Fibroblast of skin of left quadriceps (primary cell): ENCODE measurements at regions not wholly inside any gene's neighbourhood (a gene's known extent, or its start where the extent isn't known, plus 50 kb on each side); places are given as distances from the start of the nearest gene placed in this dataset.

ENCODE experiments used
- DNase-seq, 2 experiments: peaks; one replicate each; pipeline ENCODE4 v3.0.0-alpha.2; 2013; ENCODE audit warnings: low read depth in 2 of 2

DNA sequence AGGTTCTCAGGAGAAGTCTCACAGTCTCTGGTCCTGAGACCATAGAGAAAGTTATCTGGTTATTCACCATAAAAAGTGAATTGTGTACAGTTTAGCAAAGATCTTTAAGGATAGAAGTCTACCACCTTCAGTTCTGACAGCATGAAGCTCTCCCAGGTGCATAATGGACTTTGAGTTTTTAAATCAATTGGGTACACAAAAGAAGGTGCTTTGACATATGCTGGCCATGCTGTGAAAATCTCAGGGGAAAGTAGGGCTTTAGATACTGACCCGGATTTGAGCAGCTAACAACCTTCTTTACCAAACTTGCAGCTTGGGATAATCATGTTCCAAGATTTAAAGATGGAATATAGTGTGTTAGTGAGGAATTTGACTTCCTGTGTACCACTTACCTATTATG lies 264.2 kb downstream of the ZSWIM6 start:
- no peak for DNase-seq

DNA sequence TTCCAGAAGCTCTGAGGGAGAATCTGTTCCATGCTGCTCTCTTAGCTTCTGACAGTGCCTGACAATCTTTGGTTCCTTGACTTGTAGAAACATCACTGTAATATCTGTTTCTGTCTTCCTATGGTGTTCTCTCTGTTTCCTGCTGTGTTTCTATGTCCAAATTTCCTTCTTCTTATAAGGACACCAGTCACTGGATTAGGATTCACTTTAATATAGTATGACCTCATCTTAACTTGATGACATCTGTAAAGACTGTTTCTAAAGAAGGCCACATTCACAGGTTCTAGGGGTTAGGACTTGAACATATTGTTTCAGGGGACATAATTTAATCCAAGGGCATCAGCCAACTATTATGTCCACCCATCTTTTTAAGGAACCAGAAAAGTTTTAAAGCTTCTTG lies 265.6 kb downstream of the ZSWIM6 start:
- DNase-seq: no peak

DNA sequence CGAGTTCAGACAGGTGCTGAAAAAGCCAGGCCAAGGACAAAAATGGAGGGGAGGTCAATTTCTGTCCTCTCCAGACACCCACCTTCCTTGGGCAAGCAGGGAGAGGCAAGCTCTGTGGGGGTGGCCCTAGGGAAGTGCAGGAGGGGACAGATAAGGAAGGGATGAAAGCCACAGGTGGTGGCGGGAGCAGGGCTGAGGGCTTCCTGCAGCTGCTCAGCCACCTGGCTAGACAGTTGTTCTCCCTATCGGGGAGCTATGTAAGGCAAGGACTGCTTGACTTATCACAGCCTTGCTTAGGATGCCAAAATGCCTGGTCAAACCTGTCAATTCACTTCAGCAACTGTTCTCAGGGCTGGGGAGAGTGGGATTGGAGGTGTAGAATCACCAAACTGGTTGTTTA lies 266.1 kb downstream of the ZSWIM6 start:
- no peak for DNase-seq

DNA sequence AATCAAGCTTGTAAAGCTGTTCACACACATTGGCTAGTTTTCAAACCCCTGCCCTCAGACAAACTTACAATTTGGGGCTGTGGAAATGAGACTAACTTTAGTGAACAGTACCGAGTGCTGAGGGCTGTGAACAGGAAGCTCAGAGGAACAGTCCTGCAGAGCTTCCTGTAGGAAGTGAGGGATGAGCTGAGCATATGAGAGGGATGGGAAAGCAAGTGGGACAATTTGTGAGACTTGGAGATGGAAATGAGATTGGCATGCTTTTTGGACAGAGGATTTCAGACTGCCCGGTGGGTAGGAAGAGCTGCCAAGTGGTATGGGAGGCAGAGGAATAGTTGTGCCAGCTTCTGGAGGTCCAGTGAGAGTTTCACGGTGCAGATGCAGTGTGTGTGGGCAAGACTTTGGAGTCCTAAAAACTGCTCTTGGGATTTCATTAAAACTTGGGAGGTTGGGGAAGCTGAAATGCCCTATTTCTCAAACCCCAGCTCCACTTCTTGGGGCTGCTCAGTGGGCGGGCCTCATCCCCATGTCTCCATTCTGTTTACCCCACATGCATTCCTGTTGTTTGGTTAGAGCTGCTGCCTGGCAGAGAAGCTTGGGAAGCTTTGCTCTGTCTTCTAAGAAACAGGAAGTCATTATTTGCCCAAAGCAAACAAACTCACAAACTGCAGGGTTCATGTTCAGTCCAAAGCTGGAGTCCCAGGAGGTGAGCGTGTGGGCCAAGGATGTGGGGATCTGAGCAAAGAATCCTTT lies 267.5 kb downstream of the ZSWIM6 start:
- DNase-seq: peak in 1 of 2 experiments; percentile 7

DNA sequence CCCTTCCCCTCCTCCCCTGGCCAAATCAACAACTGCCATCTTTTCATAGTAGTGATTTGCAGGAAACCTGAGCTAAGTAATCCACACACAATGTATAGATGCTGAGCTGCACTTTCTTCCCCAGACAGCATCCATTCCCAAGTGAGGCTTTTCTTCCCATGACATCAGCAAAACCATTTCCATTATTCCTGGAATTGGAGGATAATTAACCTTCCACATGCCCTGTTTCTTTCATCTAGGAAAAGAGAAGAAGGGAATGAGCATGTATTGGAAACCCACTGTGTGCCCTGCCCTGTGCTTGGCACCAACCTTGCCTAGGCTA lies 268.0 kb downstream of the ZSWIM6 start:
- no peak for DNase-seq

DNA sequence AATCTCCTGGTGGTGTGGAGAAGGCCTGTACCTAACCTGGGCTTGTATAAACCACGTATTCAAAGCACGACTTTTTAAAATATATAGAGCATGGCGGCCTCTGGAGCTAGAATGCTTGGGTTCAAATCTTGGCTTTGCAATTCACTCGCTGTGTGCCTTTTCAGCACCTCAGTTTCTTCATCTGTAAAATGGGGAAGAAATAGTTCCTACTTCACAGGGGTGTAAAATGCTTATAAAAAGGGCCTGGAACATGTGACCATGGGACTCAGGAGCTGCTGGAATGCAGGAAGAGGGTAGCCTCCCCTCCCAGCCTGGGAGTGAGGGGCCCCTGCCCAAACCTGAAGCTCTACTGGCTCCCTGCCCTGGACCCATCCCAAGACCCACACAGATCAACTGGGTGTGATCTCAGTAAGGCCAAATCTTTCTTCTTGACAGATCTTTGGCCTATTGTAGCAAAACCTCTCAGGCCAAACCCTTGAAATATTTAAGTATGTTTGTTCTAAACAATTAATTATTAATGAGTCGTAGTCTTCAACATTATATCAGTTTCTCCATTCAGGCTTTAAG lies 269.0 kb downstream of the ZSWIM6 start:
- DNase-seq: no peak

DNA sequence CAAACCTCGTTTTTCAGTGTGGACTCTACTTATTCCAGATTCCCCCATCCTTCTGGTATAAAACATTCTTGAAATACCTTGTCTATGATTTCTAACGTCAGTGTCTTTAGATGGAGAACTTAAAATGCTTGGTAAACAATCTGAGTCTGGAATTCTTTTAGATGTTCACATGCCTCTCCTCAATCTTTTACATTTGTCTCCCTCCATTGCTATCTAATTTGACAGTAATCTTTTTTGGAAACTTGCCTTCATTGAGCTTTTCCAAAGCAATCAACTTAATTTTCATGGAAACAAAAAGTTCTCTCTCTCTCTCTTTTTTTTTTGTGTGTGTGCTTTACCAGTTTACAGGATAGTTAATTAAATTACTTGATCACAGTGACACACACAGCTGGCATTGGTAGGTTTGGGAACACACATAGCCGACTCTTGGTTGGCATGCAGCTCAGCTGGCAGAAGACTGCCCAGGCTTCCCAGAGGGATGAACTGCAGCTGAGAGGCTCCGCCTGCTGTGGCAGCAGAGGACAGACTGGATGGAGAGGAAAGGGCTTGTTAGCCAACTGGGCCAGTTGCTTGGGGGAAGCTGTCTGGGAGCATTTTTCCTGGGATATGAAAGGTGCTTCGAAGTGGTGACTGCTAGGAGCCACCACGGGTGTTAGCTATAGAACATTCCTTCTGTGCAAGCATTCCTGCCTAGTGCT lies 271.3 kb downstream of the ZSWIM6 start:
- DNase-seq: peak in 1 of 2 experiments; percentile 13

DNA sequence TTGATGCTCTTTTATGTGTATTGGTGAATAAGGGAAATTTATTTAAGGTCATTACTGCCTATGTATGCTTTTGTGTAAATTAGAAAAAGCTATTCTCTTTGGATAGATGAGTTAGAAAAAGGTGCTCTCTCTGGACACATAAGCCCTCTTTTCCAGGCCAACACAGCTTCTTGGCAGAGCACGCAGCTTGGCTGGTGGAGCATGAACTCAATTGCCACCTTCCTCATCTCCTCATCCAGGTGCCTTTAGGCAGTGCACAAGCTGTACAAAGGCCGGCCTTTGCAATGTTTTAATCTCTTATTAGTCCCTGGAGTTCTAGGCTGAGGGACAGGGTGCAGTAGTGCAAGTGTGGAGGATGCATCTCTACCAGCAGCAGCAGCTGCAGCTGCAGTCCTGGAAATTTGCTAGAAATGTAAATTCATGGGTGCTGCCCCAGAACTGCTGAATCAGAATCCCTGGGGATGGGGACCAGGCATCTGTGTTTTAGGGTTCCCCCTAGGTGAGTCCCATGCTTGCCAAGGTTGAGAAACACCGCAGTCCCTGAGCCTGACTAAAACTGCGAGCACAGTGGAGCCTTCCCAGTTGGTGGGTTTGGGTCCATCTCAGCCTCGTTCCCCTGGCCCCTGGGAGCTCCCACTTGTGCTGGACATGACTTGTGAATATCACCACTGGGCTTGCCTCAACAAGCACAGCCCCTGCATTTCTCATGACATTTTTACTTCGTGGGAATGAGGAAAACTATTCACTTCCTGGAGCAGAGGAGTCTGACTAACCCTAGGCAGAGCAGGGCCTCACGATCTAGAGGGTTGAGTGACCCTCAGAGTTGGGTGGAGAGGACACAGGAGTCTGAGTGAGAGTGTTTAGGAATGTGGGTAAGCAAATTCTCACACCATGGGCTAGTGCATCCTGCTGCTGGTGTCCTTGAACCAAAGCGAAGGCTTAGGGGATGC lies 272.3 kb downstream of the ZSWIM6 start:
- no peak for DNase-seq

DNA sequence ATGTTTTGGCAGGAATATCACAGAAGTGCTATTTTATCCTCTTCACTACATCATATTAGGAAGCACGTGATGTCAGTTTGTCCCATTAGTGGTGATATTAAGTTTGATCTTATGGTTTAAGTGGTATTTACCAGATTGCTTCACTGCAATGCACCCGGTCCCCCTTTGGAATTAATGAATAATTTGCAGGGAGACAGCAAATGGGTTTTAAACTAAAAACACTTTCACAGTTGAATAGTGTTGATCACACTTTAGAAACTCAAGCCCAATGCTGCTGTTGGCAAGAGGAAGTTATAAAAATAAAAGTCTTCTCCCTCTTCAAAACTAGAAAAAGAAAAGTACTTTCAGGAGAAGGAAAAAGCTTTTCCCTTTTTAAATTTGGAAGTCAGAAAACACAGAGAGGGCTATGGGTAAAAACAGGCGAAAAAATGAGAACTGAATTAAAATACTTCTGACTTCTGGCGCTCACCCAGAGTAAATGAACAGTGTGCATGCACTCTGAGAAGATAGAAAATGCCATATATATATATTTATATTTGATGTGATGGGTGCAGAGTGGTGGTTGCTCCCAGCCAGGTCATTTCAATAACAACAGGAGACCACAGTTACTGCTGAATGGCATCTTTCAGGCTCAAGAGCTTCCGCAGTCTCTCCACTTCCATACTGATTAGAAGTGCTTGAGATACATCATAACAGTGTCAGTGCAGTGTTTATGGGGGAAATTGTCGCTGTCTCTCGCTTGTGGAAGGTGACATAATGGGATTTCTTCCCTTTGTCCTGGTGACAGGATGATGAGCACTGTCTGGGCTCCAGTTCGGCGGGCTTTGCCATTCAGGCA lies 278.0 kb downstream of the ZSWIM6 start:
- DNase-seq: no peak

DNA sequence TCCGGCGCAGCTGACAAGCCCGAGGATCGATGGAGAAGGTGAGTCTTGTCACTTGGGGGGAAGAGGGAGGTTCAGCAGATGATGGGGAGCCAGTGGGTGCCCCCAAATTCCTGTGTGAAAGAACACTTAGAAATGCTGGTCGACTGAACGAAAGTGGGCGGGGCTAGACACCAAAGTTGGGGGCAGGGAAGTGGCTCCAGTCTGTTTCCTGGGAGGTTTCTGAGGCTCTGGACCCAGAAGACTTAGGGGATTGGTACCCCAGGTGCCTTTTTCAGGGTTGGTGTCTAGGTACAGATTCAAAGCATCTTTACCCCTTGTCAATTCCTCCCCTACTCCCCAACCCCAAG lies 278.6 kb downstream of the ZSWIM6 start:
- no peak for DNase-seq

DNA sequence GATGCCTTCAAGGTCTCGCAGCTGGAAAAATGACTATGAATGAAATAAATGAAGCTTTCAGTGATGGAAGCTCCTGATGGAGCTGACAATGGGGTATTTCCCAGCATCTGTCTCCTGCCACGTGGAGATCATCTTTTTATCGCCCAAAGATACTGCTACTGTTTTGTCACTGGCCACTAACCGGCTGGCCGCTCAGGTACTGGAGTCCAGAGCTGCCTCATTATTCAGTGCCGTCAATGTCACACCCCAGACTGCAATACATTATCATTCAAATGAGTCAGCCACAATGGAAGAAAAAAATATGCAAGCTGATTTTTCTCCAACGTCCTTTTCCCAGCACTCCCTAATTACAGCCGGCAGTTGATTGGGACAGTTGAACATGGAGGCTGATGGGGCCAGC lies 280.4 kb downstream of the ZSWIM6 start:
- no peak for DNase-seq

DNA sequence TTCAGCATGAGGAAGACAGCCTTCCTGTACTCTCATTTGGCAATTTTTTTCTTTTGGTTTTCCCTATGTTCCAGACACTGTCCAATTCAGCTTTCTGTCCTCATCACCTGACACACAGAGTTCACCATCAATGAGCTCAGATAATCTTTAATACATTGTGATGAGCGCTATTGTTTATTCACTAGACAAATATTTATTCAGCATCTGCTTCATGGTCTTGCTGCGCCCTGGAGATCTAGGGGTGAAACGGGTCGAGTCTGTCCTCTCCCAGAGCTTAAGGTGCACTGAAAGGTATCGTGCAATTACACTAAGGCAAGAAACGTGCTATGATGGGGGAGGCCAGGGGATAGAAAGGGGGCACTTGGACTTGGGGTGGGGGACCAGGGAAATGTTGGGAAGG lies 281.6 kb downstream of the ZSWIM6 start:
- DNase-seq: no peak

DNA sequence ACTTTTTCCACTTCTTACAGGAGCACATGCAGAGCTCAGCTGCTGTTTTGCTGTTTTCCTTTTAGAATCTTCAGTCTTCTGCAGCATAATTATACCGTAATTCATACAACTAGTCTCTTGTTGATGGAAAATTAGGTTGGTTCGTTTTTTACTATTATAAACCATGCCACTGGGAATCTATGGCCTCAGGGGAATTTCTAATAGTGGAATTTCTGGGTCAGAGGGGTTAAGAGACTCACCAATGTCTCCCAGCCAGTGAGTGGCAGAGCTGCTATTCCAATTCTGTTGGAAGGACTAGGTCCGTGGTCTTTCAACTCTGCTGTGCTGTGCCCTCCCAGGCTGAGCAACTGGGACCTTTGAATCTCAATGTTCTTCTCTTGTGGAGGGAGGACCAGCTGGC lies 282.5 kb downstream of the ZSWIM6 start:
- DNase-seq: no peak

DNA sequence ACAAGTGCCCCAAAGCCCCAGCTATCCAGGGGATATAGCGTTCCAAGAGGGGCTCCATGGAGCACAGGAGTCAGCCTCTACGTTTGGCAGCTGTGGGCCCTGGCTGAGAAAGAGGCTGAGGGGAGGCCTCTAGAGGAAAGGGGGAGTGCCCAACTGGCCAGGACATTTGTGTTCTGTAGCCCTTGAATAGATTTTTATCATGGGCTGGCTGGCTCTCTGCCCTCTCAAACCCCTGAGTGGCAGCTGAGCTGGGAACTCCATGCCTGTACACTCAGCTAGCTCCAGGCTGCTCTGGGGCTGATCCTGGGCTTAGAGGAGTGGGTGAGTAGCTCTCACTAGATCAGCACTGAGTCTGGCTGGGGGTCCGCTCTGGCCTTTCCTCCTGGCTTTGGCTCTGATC lies 285.0 kb downstream of the ZSWIM6 start:
- no peak for DNase-seq

DNA sequence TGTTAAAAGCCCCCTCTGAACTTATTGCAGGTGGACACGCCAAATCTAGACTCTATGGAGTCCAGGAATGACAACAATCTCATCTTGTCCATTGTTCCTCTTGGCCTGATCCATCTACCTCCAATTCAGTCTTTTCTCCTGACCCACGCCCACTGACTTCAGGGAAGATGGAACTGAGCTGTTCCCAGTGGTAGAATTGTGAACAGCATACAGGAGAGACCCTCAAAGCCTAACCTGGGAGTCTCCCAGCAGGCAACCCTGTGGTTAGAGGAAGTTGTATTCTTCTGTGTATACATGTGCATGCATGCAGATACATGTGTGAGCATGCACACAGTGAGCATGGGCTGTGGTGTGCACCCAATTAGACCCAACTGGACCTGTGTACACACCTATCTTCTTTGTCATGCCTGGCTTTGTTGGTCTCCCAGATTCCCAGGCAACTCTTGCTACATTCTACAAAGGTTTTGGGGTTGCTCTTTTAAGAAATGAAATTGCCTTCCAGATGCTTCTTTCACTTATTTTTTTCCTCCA lies 286.0 kb downstream of the ZSWIM6 start:
- no peak for DNase-seq

DNA sequence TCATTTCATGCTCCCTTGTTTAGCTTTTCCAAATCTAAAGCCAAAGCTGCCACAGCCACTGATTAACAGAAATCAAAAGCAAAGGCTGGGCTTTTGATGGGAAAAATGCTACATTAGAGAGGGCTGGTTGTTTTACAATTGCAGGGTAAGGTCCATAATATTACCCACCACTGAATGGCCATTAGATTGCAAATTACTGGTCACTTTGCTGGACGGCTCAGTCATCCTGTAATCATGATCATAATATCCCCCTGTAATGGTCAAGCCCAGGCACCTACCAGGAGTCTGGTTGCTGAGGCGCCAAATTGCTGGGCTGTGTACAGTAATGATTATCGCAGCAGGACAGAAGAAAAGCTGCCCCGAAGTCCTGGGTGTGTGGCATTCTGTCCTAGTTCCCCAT lies 286.5 kb downstream of the ZSWIM6 start:
- DNase-seq: no peak

DNA sequence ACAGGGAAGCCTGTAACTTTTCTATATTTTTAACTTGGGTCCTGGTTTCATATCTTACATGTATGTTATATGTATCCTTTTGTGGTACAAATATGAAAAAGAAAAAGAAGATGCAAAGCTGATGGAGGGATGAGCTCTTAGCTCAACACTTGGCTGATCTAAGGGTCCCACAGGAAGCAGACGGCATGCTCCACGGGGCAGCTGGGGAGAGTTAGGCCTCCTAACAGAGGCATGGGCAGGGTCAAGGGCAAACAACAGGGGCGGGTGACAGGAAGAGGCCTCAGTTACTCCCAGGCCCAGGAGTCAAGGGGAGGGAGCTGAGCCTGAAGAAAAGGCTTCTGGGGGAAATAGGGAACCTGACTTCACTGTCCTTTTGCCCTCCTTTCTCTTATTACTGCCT lies 287.2 kb downstream of the ZSWIM6 start:
- no peak for DNase-seq

DNA sequence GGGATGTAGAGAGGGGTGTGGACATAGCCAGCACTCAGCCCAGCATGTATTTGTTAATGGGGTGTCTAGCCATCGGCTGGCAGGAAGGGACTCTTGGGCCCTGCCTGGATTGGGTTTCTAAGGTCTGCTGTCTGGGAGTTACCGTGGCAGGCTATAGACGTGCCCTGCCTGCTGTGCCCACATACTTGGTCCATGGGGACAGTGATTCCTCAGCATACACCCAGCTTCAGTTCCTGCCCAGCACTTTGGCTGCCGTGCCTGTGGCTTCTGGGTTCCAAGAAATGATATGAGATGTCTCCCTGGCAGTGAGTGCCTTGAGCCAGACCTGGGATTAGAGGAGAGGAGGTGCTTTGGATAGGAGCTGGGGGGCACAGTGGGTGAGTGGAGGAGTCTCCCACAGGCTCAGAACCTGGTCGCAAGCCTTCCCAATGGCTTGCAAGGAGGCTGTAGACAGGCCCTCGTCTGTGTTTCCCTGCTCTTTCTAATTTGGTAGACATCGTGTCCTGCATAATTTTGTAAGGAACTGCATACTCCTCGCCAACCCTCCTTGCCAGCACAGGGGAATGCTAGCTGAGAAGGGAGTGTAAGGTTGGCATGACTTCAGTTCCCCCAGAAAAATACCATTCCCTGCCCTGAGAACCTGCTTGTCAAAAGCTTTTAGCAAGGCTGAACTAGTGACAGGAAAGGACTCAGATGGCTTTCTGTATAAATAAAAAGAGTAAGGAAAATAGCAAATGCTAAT lies 287.9 kb downstream of the ZSWIM6 start:
- no peak for DNase-seq

DNA sequence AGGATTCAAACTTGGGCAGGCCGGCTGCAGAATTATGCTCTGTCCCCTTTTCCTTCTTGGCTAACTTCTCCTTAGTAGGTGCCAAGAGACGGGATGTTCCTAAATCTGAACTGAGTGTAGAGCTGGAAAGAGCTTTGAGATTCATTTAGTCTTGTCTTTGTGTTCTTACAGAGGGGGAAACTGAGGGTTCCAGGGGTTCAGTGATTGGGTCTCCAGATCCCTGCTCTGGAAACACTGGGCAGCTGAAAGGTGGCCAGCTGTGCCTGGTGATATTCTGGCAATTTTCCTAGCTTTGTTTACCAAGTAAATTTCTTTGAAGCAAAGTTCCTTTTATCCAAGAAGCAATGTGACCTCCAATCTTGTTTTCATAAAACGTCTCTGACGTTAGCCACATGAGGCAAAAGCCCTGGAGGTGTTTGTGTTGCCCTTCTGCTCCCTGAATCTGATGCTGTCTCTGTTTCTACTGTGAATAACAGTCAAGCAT lies 288.7 kb downstream of the ZSWIM6 start:
- no peak for DNase-seq

DNA sequence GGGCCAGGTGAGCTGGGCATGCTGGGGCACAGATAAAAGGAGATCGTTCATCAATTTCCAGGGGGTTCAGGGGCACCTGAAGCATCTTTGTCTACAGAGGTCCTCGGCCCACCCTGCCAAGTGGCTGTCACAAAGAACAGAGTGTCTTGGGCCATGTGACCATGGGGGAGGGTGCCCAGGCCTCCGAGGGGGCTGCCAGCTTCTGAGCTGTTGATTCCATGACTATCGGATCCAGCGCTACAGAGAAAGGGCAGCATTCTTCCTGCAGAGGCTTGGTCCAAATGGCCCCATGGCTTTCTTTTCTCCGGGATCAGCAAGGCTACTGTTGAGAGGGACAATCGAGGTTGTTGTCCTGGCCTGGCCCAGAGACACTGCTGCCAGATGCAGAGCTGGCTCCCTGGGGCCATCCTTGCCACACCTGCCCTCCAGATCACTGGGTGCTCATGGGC lies 289.2 kb downstream of the ZSWIM6 start:
- DNase-seq: no peak
